GM12891 (cell line): ENCODE measurements at regions not wholly inside any gene's neighbourhood (a gene's known extent, or its start where the extent isn't known, plus 50 kb on each side); places are given as distances from the start of the nearest gene placed in this dataset.
"Not testable (repeated sequence)": the region's sequence is repeated elsewhere in the genome, so short reads cannot be mapped to it uniquely, and the experiment has no call there.

Experiments
- POLR2A ChIP-seq: IDR thresholded peaks from 2 replicates; pipeline ENCODE4 v1.6.1; 2011; ENCODE audit warnings: low read depth, low read length, control low read depth
- POLR2AphosphoS5 ChIP-seq: IDR thresholded peaks from 2 replicates; pipeline ENCODE4 v1.6.1; 2011; ENCODE audit warnings: low read depth, low read length, control low read depth
- TAF1 ChIP-seq: IDR thresholded peaks from 2 replicates; pipeline ENCODE4 v1.6.1; 2011; ENCODE audit warnings: low read depth, low read length, control low read depth

DNA sequence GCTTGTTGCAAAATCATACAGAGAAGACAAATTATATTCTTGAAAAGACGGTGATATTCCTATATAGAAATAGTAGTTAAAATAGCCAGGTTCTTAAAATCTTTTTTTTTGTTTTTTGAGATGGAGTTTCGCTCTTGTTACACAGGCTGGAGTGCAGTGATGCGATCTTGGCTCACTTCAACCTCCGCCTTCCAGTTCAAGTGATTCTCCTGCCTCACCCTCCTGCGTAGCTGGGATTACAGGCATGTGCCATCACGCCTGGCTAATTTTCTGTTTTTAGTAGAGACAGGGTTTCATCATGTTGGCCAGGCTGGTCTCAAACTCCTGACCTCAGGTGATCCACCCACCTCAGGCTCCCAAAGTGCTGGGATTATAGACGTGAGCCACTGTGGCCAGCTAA is 257.9 kb upstream of the CELF2 start:
- TF ChIP-seq TAF1, POLR2A, POLR2AphosphoS5: not testable (repeated sequence)
